GM21381 (cell line): ENCODE measurements at regions not wholly inside any gene's neighbourhood (a gene's known extent, or its start where the extent isn't known, plus 50 kb on each side); places are given as distances from the start of the nearest gene placed in this dataset.
A peak's percentile ranks its signal among the peaks of the same experiment; 100 is the strongest.

ENCODE experiments used
- ATAC-seq: cut with Tn5 transposase; IDR thresholded peaks from one replicate; pipeline ENCODE4 v1.9.1; 2021; ENCODE audit warnings: mild to moderate bottlenecking, moderate library complexity; ENCODE audit not compliant: unreplicated experiment

- ATAC-seq = no peak
Observed at GRCh38 chr20:24111858-24112257, 123.3 kb upstream of the GGTLC1 start.

- no peak for ATAC-seq
Observed at GRCh38 chr20:24109537-24109936, 121.0 kb upstream of the GGTLC1 start.

- ATAC-seq = no peak
Observed at GRCh38 chr20:24109008-24109407, 120.4 kb upstream of the GGTLC1 start.

- no peak for ATAC-seq
Observed at GRCh38 chr20:24108581-24108980, 120.0 kb upstream of the GGTLC1 start.

- no peak for ATAC-seq
Observed at GRCh38 chr20:24106801-24107445, 118.3 kb upstream of the GGTLC1 start.

- no peak for ATAC-seq
Observed at GRCh38 chr20:24106150-24106800, 117.7 kb upstream of the GGTLC1 start.

GRCh38 chr20:24102749-24103333 lies 114.3 kb upstream of the GGTLC1 start:
- no peak for ATAC-seq

GRCh38 chr20:24102290-24102689 lies 113.7 kb upstream of the GGTLC1 start:
- no peak for ATAC-seq

- peak; percentile 83 for ATAC-seq
Observed at GRCh38 chr20:24100370-24101011, 111.9 kb upstream of the GGTLC1 start.

GRCh38 chr20:24098886-24099285 lies 110.3 kb upstream of the GGTLC1 start:
- no peak for ATAC-seq

- ATAC-seq = no peak
Observed at GRCh38 chr20:24097506-24098245, 109.1 kb upstream of the GGTLC1 start.

GRCh38 chr20:24096864-24097450 lies 108.4 kb upstream of the GGTLC1 start:
- ATAC-seq = no peak

GRCh38 chr20:24096264-24096663 lies 107.7 kb upstream of the GGTLC1 start:
- ATAC-seq = no peak

GRCh38 chr20:24095756-24096155 lies 107.2 kb upstream of the GGTLC1 start:
- ATAC-seq = no peak

GRCh38 chr20:24095303-24095702 lies 106.7 kb upstream of the GGTLC1 start:
- ATAC-seq = no peak

- ATAC-seq = no peak
Observed at GRCh38 chr20:24089576-24089975, 101.0 kb upstream of the GGTLC1 start.

- no peak for ATAC-seq
Observed at GRCh38 chr20:24086121-24086520, 97.5 kb upstream of the GGTLC1 start.

- ATAC-seq = no peak
Observed at GRCh38 chr20:24084281-24084680, 95.7 kb upstream of the GGTLC1 start.

- ATAC-seq = no peak
Observed at GRCh38 chr20:24081077-24081476, 92.5 kb upstream of the GGTLC1 start.

- ATAC-seq = no peak
Observed at GRCh38 chr20:24079661-24080412, 91.3 kb upstream of the GGTLC1 start.
